Fibroblast of the conjunctiva (primary cell): ENCODE measurements at regions not wholly inside any gene's neighbourhood (a gene's known extent, or its start where the extent isn't known, plus 50 kb on each side); places are given as distances from the start of the nearest gene placed in this dataset.

Source experiments
- DNase-seq: peaks from one replicate; pipeline ENCODE4 v3.0.0-alpha.2; 2010; ENCODE audit warnings: low read depth

- no peak for DNase-seq
Measured at GRCh38 chr4:124219389-124219788, 493.1 kb downstream of the ANKRD50 start.

- DNase-seq: no peak
Measured at GRCh38 chr4:124224256-124224655, 488.3 kb downstream of the ANKRD50 start.

GRCh38 chr4:124227981-124228380, 484.6 kb downstream of the ANKRD50 start:
- no peak for DNase-seq

DNA sequence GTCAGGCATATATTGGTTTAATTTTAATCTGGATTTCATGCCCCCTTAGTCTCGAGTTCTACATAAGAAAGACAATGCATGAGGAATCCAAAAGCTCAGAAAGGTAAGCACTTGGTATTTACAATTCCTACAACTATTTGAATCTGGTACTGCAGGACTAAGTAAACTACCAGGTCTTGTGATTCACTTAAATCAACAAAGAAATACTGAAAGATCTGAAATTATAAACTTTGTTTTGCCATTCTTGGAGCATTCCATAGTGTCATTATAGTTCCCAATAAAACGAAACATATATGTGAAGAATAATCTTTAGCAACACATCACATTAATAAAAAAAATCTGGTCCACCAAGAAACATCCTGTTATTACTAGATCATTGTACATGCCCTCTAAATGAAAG, 482.3 kb downstream of the ANKRD50 start:
- no peak for DNase-seq

DNA sequence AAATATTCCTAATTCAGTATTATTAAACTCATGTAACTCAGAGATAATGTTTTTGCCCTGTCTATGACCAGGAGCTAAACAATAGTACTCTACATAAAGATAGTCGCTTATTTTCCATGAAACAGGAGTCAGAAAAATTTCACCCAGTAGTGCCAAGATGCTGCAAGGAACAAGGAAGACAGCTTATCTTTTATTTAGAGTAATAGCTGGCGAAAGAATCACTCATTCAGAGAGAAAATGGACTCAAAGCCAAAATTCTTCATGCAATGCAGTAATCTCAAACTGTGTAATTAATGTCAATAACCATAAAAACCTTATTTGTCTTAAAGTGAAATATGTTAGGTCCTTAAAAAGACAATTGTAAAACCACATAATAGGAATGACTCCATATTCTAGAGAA, 477.8 kb downstream of the ANKRD50 start:
- DNase-seq: no peak

DNA sequence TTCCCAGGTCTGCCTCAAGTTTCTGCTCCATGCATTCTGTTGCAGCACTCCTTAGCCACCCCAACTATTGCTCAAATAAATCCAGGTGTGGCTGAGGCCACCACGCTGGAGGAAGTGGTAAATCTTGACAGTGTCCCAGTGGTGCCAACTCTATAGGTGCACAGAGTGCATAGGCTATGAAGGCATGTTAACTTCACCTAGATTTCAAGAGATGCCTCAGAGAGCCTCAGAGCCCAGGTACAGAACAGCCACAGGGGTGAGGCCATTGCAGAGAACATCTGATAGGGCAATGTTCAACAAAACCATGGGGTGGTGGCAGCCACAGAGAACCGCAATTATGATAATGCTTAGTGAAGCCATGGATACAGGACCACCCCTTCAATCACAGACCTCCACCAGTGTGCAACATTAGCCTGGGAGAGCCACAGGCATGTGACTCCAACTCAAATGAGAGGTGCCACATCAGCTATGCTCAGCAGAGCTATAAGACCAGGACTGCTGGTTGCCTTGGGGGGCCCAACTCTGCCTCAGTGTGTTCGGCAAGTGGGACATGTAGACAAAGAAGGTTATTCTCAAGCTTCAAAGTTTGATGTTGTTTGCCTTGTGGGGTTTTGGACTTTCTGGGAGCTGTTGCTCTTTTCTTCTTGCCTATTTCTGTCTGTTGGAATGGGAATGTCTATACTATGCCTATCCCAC, 468.7 kb downstream of the ANKRD50 start:
- DNase-seq: no peak

DNA sequence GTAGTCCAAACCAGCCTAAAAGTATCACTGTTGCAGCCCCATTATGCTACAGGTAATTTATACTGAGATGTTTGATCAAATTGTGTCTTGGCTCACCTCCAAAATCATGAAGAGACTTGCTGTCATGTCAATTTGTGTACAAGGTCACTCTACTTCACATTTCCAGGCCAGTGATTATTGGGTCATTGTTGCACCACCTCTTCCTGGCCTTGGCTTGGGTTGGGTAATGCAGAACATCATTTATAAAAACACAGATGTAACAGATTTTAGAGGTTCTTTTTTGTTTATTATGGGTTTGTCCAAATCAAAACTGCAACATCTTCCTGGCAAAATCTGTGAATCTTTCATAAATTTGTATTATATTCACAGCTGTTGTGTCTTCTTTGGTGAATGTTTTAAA, 459.5 kb downstream of the ANKRD50 start:
- no peak for DNase-seq

- peak; percentile 88 for DNase-seq
Measured at GRCh38 chr4:124262211-124263179, 450.0 kb downstream of the ANKRD50 start.

DNA sequence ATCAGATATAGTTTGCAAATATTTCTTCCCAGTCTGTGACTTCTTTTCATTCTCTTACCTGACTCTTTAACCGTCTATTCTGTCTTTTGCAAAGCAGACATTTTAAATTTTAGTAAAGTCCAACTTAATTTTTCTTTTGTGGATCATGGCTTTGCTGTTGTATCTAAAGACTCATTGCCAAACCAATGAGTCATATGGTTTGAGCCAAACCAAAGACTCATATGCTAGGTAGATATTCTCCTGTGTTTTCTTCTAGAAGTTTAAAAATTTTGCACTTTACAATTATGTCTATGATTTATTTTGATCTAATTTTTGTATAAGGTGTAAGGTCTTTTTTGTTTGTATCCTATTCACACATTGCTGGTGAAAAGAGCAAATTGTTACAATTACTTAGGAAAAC, 446.8 kb downstream of the ANKRD50 start:
- no peak for DNase-seq

DNA sequence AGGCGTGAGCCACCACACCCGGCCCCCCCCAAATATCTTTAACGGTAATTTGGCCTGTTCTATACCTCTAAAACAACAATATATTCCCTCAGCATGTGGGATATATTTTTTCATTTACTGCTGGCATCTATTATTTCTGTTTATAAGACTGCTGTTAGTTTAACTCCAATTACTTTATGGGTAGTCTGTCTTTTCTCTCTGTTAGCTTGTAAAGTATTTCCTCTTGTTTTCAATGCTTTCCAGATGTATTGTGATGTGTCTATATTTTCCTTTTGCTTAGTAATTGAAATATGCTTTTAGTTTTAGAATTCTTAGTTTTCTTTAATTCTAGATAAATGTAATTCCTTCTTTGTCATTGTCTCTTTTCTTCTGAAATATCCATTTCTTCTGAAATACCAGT, 445.8 kb downstream of the ANKRD50 start:
- no peak for DNase-seq

- DNase-seq: no peak
Measured at GRCh38 chr4:124276461-124276860, 436.1 kb downstream of the ANKRD50 start.

- DNase-seq: no peak
Measured at GRCh38 chr4:124277691-124278090, 434.8 kb downstream of the ANKRD50 start.

GRCh38 chr4:124278477-124278876, 434.1 kb downstream of the ANKRD50 start:
- no peak for DNase-seq

DNA sequence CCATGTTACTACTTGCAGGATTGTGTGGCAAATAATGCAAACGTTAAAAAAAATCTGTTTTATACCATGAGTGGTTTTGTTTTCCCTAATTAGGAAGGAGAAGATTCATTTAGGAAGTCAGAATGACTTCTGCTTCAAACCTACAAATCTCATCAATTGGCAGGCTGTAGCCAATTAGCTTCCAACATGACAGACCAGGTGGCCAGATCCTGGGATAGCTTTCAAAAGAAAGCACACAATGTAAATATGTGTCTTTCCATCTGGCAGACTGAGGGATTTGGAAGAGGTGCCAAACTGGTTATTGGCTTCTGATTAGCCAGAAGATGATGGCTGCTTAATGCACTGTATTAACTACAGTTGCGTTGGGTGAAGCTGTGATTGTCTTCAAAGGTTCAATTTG, 432.8 kb downstream of the ANKRD50 start:
- DNase-seq: no peak

GRCh38 chr4:124282301-124282898, 430.1 kb downstream of the ANKRD50 start:
- DNase-seq: no peak

DNA sequence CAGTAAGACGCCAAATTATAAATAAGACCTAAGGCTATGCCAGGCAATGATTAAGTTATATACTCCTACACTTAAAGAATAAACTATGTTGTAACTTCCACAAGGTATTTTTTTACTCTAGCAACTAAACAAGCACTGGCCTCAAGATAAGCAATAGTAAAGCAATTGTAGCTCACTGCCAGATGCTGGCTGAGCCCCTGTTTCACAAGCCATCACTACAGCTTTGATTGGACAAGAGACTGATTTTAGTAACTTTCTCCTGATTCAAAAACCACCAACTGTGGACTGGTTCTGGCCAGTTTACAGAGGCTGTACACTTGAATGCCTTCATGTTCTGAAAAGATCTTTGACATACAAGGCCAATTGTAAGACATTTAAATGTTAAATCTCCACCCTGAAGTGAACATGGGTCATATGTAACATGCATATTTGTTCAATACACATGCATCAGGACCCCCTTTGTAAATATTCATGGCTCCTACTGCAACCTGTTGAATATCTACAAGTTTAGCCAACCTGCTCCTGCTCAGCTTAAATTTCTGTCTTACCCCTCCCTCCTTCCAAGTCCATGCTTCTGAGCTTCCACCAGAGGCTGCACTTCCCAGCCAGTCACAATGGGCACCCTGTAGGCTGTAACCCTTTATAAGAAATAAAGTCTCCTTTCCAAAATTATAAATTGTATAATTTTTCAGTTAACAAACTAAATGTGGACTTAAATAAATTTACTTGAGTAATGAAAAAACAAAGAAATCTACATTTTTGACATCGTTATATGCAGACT, 423.6 kb downstream of the ANKRD50 start:
- DNase-seq: no peak

- DNase-seq: no peak
Measured at GRCh38 chr4:124290678-124291077, 421.9 kb downstream of the ANKRD50 start.

DNA sequence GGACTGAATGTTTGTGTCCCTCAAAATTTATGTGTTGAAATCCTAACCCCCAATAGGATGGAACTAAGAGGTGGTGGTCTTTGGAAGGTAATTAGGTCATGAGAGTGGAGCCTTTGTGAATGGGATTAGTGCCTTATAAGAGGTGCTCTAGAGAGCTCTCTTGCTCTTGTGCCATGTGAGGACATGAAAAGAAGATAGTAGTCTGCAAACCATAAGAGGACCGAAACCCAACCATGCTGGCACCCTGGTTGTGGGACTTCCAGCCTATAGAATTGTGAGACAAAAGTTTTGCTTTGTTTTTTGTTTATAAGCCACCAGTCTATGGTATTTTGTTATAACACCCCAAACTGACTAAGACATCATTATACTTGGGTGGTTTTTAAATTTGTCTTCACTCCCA, 417.1 kb downstream of the ANKRD50 start:
- DNase-seq: no peak

- DNase-seq: no peak
Measured at GRCh38 chr4:124304941-124305340, 407.6 kb downstream of the ANKRD50 start.

GRCh38 chr4:124306352-124306751, 406.2 kb downstream of the ANKRD50 start:
- no peak for DNase-seq

GRCh38 chr4:124307143-124307542, 405.4 kb downstream of the ANKRD50 start:
- no peak for DNase-seq

- no peak for DNase-seq
Measured at GRCh38 chr4:124318292-124318691, 394.2 kb downstream of the ANKRD50 start.
